ENCODE measurements at regions not wholly inside any gene's neighbourhood (a gene's known extent, or its start where the extent isn't known, plus 50 kb on each side); places are given as distances from the start of the nearest gene placed in this dataset.

- TF ChIP-seq CTCF (IDR thresholded peaks at IDR 0.05; ENCODE audit: low read depth, low read length) = no peak
- no peaks in the 10 kb centered on the region for H3K27me3 ChIP-seq (ENCODE audit: control insufficient read depth, insufficient read depth, low read length)
- H3K9me3 ChIP-seq (ENCODE audit: control insufficient read depth, insufficient read depth, low read length) = no peaks in the 10 kb centered on the region
- no peak for DNase-seq (ENCODE audit: low read depth, low spot score)
- CTCF ChIA-PET = no interaction called here
- no peak overlapping the region for H3K4me3 ChIP-seq (ENCODE audit: low read depth, low read length)
- H3K27ac ChIP-seq (ENCODE audit: low read depth, low read length) = no peak overlapping the region
- POLR2A ChIA-PET = no interaction called here
Observed at GRCh38 chr10:10367264-10367663, 650.4 kb upstream of the CELF2 start.

GRCh38 chr10:10368951-10369576 lies 648.6 kb upstream of the CELF2 start:
- TF ChIP-seq CTCF (IDR thresholded peaks at IDR 0.05; ENCODE audit: low read depth, low read length) = no peak
- Histone ChIP-seq H3K4me3 (ENCODE audit: low read depth, low read length) (no peak overlapping the region), H3K27me3 (ENCODE audit: control insufficient read depth, insufficient read depth, low read length) (no peaks in the 10 kb centered on the region), H3K27ac (ENCODE audit: low read depth, low read length) (no peak overlapping the region), H3K9me3 (ENCODE audit: control insufficient read depth, insufficient read depth, low read length) (peaks cover 2% of the 10 kb centered on the region; the same call in 1 of the 2 replicates)
- CTCF ChIA-PET = no interaction called here
- POLR2A ChIA-PET = no interaction called here
- no peak for DNase-seq (ENCODE audit: low read depth, low spot score)

DNA sequence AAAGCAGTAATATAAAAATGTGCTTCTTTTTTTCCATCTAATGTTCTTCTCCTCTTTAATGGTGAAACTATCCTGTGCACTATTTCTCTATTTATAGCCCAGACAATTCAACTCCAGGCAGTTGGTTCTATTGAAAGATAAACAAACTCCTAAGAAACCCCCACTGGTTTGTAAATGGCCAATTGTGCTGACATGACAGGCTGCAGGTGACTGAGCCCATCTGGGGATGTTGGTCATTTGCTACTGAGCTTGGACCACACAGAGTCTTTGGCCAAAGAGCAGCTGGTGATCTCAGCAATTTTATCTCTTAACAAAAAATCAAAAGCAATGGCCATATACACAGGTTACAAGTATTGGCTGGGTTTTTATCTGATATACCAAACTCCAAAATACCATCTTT lies 631.8 kb upstream of the CELF2 start:
- Histone ChIP-seq H3K27me3 (ENCODE audit: control insufficient read depth, insufficient read depth, low read length) (no peaks in the 10 kb centered on the region), H3K27ac (ENCODE audit: low read depth, low read length) (no peak overlapping the region), H3K9me3 (ENCODE audit: control insufficient read depth, insufficient read depth, low read length) (no peaks in the 10 kb centered on the region), H3K4me3 (ENCODE audit: low read depth, low read length) (no peak overlapping the region)
- POLR2A ChIA-PET = no interaction called here
- CTCF ChIA-PET = interaction anchor here (1.2 kb wide), 1 partner anchor 165 kb away, joined by 3 read pairs; no protein-coding TSS in a partner anchor
- TF ChIP-seq CTCF (IDR thresholded peaks at IDR 0.05; ENCODE audit: low read depth, low read length) = no peak
- DNase-seq (ENCODE audit: low read depth, low spot score) = no peak

DNA sequence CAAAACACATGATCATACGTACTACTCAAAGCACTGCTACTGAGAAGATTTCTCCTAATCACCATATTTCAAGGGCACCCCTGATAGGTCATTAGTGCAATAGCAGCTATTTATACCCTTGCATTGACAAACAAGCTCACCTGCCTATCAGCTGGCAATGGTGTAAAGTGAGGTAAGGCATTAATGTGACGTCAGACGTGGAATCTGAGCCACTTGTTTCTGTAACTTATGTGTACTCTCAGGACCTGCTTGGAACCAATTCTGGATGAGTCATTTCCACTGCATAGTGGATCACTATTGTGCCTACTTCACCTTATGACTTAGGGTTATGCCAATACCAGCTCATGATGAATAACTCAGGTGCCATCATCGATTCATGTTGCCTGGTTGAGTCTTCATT lies 628.5 kb upstream of the CELF2 start:
- no peak for DNase-seq (ENCODE audit: low read depth, low spot score)
- H3K27me3 ChIP-seq (ENCODE audit: control insufficient read depth, insufficient read depth, low read length) = no peaks in the 10 kb centered on the region
- POLR2A ChIA-PET = no interaction called here
- H3K9me3 ChIP-seq (ENCODE audit: control insufficient read depth, insufficient read depth, low read length) = no peaks in the 10 kb centered on the region
- CTCF ChIA-PET = no interaction called here
- no peak overlapping the region for H3K27ac ChIP-seq (ENCODE audit: low read depth, low read length)
- no peak overlapping the region for H3K4me3 ChIP-seq (ENCODE audit: low read depth, low read length)
- TF ChIP-seq CTCF (IDR thresholded peaks at IDR 0.05; ENCODE audit: low read depth, low read length) = no peak

DNA sequence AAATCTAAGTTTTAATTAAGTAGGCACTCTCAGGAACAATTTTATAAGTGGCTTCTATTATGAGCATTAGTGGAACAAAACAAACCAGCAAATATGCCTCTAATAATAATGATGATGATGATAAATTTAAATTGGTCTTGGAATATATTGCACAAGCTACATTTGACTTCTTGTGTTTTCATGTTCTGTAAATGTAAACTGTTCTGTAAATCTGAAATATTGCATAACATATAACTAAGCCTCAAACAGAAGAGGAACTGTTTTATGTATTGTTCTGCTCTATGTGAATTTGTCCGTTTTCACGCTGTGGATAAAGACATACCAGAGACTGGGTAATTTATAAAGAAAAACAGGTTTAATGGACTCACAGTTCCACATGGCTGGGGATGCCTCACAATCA lies 625.2 kb upstream of the CELF2 start:
- CTCF ChIA-PET = interaction anchor here (2.2 kb wide), 1 partner anchor 1050 kb away, joined by 5 read pairs; no protein-coding TSS in a partner anchor
- POLR2A ChIA-PET = no interaction called here

More for the DNA sequence above, 625.2 kb upstream of the CELF2 start:
- H3K9me3 ChIP-seq (ENCODE audit: control insufficient read depth, insufficient read depth, low read length) = no peaks in the 10 kb centered on the region; the same call in 1 of the 2 replicates
- no peak for DNase-seq (ENCODE audit: low read depth, low spot score)
- TF ChIP-seq CTCF (IDR thresholded peaks at IDR 0.05; ENCODE audit: low read depth, low read length) = no peak
- H3K4me3 ChIP-seq (ENCODE audit: low read depth, low read length) = no peak overlapping the region
- H3K27me3 ChIP-seq (ENCODE audit: control insufficient read depth, insufficient read depth, low read length) = no peaks in the 10 kb centered on the region
- no peak overlapping the region for H3K27ac ChIP-seq (ENCODE audit: low read depth, low read length)

Measured in AG04450 (cell line).